ENCODE measurements at regions not wholly inside any gene's neighbourhood (a gene's known extent, or its start where the extent isn't known, plus 50 kb on each side); places are given as distances from the start of the nearest gene placed in this dataset.

DNA sequence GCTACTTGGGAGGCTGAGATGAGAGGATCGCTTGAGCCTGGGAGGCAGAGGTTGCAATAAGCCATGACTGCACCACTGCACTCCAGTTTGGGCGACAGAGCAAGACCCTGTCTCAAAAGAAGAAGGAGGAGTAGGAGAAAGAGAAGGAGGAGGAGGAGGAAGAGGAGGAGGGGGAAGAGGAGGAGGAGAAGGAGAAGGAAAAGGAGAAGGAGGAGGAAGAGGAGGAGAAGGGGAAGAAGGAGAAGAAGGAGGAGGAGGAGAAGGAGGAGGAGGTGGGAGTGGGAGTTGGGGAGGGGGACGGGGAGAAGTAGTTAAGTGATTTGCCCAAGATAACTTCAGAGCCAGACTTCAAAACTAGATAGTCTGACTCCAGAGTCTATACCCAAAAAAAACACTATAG lies 55.5 kb upstream of the FOXD3 start:
- TF ChIP-seq EP300 (conservative IDR thresholded peaks at IDR 0.05; ENCODE audit: poor library complexity, severe bottlenecking) (no peak), POLR2AphosphoS5 (IDR thresholded peaks at IDR 0.05) (no peak), CTCF (IDR thresholded peaks at IDR 0.05; ENCODE audit: poor library complexity, severe bottlenecking) (no peak)

All from neural cell (in vitro differentiated cells).